ENCODE measurements at regions not wholly inside any gene's neighbourhood (a gene's known extent, or its start where the extent isn't known, plus 50 kb on each side); places are given as distances from the start of the nearest gene placed in this dataset.
"Not testable (repeated sequence)": the region's sequence is repeated elsewhere in the genome, so short reads cannot be mapped to it uniquely, and the experiment has no call there.

- ATAC-seq, result peak; percentile 81
- H2AFZ ChIP-seq (ENCODE audit: low read length); H3K79me2 ChIP-seq (ENCODE audit: insufficient read depth, low read length); H3K4me1 ChIP-seq (ENCODE audit: insufficient read depth, low read length); CTCF ChIA-PET (ENCODE audit: low intra/inter-chr PET ratio, low total read pairs); H3K36me3 ChIP-seq (replicated peaks in 1 of 2; ENCODE audit: control insufficient read depth in 1 of 2, insufficient read depth in 2 of 2, low read length in 2 of 2); H3K9ac ChIP-seq (ENCODE audit: insufficient read depth, low read depth, low read length); BruUV-seq (replicated peaks); H3K27ac ChIP-seq (ENCODE audit: extremely low read length, insufficient read depth, low read length); POLR2A ChIA-PET; H4K20me1 ChIP-seq (ENCODE audit: insufficient read depth, low read length); DNase-seq (ENCODE audit: low spot score); intact Hi-C loops (cut with micrococcal nuclease; ENCODE audit: unreplicated experiment); FAIRE-seq; in situ Hi-C loops (cut with HindIII; ENCODE audit: extremely low pct_ligation_motif_present, low pct_unique_long_range_greater_than_20kb); H3K9me3 ChIP-seq (ENCODE audit: low read length): not testable (repeated sequence)
- Histone ChIP-seq H3K4me2 (ENCODE audit: low read depth, low read length) (peak overlapping the region; percentile 60), H3K27me3 (ENCODE audit: control insufficient read depth in 1 of 2, insufficient read depth in 2 of 2, low read length in 2 of 2) (peaks cover 1 to 13% of the 10 kb centered on the region in 2 experiments; a peak in 2 of 5 replicates), H3K4me3 (replicated peaks in 1 of 3; ENCODE audit: insufficient read depth in 1 of 3, low read depth in 2 of 3, low read length in 3 of 3) (peak overlapping the region in 2 of 3 experiments; percentile 13 to 54; a peak in 3 of 6 replicates)
- 34% methylated on average over 10 of the region's 48 CpGs for WGBS (ENCODE audit: low lambda C conversion rate)
- TF ChIP-seq CTCF (CRISPR knock-in tag; IDR thresholded peaks at IDR 0.05) (peak; percentile 66), STAG1 (CRISPR knock-in tag; IDR thresholded peaks at IDR 0.05) (peak; percentile 72), ZFY (CRISPR knock-in tag; IDR thresholded peaks at IDR 0.05) (peak; percentile 42; the same call in 1 of the 2 replicates), SALL1 (CRISPR knock-in tag; IDR thresholded peaks at IDR 0.05) (peak; percentile 12; the same call in 1 of the 2 replicates), ZNF121 (CRISPR knock-in tag; IDR thresholded peaks at IDR 0.05) (peak; percentile 95), ZFX (CRISPR knock-in tag; IDR thresholded peaks at IDR 0.05; ENCODE audit: low read depth) (peak; percentile 27; the same call in 1 of the 2 replicates), ZNF687 (CRISPR knock-in tag; IDR thresholded peaks at IDR 0.05) (peak; percentile 20), RAD21 (CRISPR knock-in tag; IDR thresholded peaks at IDR 0.05) (peak; percentile 54; the same call in 1 of the 2 replicates), UBTF (CRISPR knock-in tag; IDR thresholded peaks at IDR 0.05) (peak; percentile 43; the same call in 1 of the 2 replicates), YY1 (IDR thresholded peaks at IDR 0.05; ENCODE audit: insufficient read depth, insufficient replicate concordance, low read depth, low read length) (peak; percentile 37), SALL2 (CRISPR knock-in tag; IDR thresholded peaks at IDR 0.05) (0 out of 2 replicates have a peak, but pooled peaks have one; percentile 28), ZNF777 (CRISPR knock-in tag; IDR thresholded peaks at IDR 0.05) (peak; percentile 73)
These were observed 56.3 kb upstream of the KRTAP5-11 start for GRCh38 chr11:71638801-71639519.

Measured in HepG2 (cell line).